Muscle layer of duodenum (tissue), 2 donors: ENCODE measurements at regions not wholly inside any gene's neighbourhood (a gene's known extent, or its start where the extent isn't known, plus 50 kb on each side); places are given as distances from the start of the nearest gene placed in this dataset.

ENCODE experiments used
- H3K27ac ChIP-seq: one replicate; pipeline ENCODE4 v1.7.0; 2013; ENCODE audit warnings: mild to moderate bottlenecking, low read length
- H3K27me3 ChIP-seq: one replicate; pipeline ENCODE4 v1.7.0; 2013; ENCODE audit warnings: low read depth, mild to moderate bottlenecking, control low read depth, low read length
- H3K36me3 ChIP-seq, 2 donors: one replicate each; pipeline ENCODE4 v1.7.0; 2013; ENCODE audit warnings: low read length in 2 of 2, control low read depth in 1 of 2, mild to moderate bottlenecking in 1 of 2; ENCODE audit not compliant: insufficient read depth in 2 of 2, control insufficient read depth in 1 of 2
- H3K4me1 ChIP-seq, 2 donors: one replicate each; pipeline ENCODE4 v1.7.0; 2013; ENCODE audit warnings: low read length in 2 of 2, mild to moderate bottlenecking in 2 of 2, control low read depth in 1 of 2, moderate library complexity in 1 of 2; ENCODE audit not compliant: insufficient read depth in 2 of 2, control insufficient read depth in 1 of 2
- H3K4me3 ChIP-seq, 2 donors: one replicate each; pipeline ENCODE4 v1.7.0; 2013; ENCODE audit warnings: low read length in 2 of 2, low read depth in 1 of 2, mild to moderate bottlenecking in 1 of 2
- H3K9me3 ChIP-seq, 2 donors: one replicate each; pipeline ENCODE4 v1.7.0; 2013; ENCODE audit warnings: low read length in 2 of 2, control low read depth in 1 of 2, mild to moderate bottlenecking in 1 of 2; ENCODE audit not compliant: control insufficient read depth in 1 of 2
- donor health status: healthy.

DNA sequence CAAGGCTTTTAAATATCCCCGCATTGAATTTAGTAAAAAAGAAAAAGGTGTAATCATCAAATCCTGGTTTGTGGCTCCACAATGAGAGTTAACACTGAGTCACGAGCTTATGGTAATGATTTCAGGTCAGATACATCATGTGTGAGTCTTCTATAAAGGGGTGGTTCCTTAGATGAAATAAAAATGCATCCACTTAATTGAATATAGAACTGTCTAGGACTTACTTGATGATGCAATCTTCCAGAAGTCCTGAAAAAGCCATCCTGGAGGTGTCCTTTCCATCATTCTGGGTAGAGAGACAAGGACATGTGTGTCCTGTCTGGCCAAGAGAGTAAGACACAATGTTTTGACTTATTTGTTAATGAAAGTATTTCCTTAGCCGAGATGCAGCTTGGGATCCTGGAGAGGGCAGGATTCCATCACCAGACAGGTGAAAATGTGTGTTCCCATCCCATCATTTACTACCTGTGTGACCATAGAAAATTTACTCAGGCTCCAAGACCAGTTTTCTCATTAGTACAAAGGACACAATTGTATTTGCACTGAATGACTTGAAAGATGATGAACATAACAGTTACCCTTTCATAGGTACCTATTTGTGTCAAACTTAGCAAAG lies 1539.8 kb upstream of the PIK3C3 start:
- H3K4me1 ChIP-seq = no peaks in the 10 kb centered on the region
- no peak overlapping the region for H3K27ac ChIP-seq
- H3K9me3 ChIP-seq = no peaks in the 10 kb centered on the region
- no peaks in the 10 kb centered on the region for H3K27me3 ChIP-seq
- H3K4me3 ChIP-seq = no peak overlapping the region
- no peaks in the 10 kb centered on the region for H3K36me3 ChIP-seq

DNA sequence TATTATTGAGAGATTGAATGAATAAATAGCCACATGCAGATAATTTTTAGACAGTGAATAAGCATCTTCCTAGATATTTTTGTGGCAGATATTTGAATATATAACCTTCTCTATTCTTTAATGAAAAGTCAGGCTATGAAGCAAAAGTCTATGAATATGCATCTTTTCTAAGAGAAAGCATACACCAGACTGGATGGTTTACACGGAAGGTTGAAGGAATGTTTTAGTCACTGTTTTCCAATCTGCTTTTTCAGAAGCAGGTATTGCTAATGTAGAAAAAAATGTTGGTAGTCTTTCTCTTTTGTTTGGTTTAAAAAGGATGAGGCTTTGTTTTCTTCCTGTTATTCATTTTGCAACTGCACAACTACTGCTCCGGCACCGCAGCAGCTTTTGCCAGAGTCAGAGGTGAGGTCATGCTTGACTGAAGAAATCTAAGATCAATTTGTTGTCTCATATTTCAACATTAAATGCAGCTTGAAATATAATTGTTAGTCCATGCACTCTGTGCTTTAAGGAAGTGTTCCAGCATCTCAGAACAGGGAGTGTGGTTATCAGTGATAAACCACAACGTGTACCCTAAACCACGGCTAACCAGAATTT lies 1540.8 kb upstream of the PIK3C3 start:
- H3K27ac ChIP-seq = no peak overlapping the region
- no peaks in the 10 kb centered on the region for H3K27me3 ChIP-seq
- no peaks in the 10 kb centered on the region for H3K36me3 ChIP-seq
- H3K9me3 ChIP-seq = no peaks in the 10 kb centered on the region
- H3K4me3 ChIP-seq = no peak overlapping the region
- H3K4me1 ChIP-seq = no peaks in the 10 kb centered on the region

DNA sequence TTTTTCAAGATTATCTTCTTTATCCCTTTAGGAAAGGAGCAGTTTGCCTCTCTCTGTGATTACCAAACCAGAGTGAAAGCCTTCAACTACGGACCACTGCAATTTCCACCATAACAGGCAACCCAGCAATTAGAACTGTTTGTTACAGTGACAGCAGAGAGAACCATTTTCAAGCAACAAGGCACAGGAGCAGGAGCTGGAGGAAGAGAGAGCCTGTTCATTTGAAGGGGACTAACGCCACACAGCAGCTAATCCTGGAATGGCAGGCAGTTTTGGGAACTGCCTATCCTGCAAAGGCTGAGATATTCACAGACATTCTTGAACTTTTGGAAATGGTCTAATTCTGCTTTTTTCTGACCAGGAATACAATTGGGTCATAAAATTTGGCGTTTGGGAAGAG lies 1541.9 kb upstream of the PIK3C3 start:
- Histone ChIP-seq H3K27me3 (no peaks in the 10 kb centered on the region), H3K9me3 (no peaks in the 10 kb centered on the region), H3K36me3 (no peaks in the 10 kb centered on the region), H3K27ac (no peak overlapping the region), H3K4me1 (no peaks in the 10 kb centered on the region), H3K4me3 (no peak overlapping the region)

DNA sequence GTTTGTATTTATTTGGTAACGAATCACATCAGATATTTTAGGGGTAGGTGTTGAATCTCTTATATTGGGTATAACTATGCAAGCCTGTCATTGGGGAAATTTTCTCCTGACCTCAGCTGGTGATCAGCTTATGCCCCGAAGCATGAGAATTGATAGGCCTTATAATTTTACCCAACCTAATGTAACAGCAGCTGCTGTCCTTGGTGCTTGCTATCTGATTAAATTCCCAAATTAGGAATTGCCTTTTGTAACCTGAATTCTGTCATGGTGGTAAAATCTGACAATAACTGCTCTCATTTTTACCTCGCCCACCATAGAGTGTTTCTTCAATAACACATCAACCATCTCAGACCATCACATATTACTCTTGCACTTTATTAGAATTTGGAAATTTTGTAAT lies 1542.6 kb upstream of the PIK3C3 start:
- Histone ChIP-seq H3K4me3 (no peak overlapping the region), H3K36me3 (no peaks in the 10 kb centered on the region), H3K27me3 (no peaks in the 10 kb centered on the region), H3K27ac (no peak overlapping the region), H3K4me1 (no peaks in the 10 kb centered on the region), H3K9me3 (no peaks in the 10 kb centered on the region)

GRCh38 chr18:40407909-40408308 lies 1547.1 kb upstream of the PIK3C3 start:
- Histone ChIP-seq H3K4me3 (no peak overlapping the region), H3K9me3 (no peaks in the 10 kb centered on the region), H3K27me3 (no peaks in the 10 kb centered on the region), H3K4me1 (no peaks in the 10 kb centered on the region), H3K27ac (no peak overlapping the region), H3K36me3 (no peaks in the 10 kb centered on the region)

GRCh38 chr18:40404284-40404683 lies 1550.8 kb upstream of the PIK3C3 start:
- no peaks in the 10 kb centered on the region for H3K27me3 ChIP-seq
- H3K4me3 ChIP-seq = no peak overlapping the region
- no peak overlapping the region for H3K27ac ChIP-seq
- no peaks in the 10 kb centered on the region for H3K4me1 ChIP-seq
- H3K36me3 ChIP-seq = no peaks in the 10 kb centered on the region
- no peaks in the 10 kb centered on the region for H3K9me3 ChIP-seq

GRCh38 chr18:40402052-40402451 lies 1553.0 kb upstream of the PIK3C3 start:
- H3K27ac ChIP-seq = no peak overlapping the region
- no peaks in the 10 kb centered on the region for H3K36me3 ChIP-seq
- no peaks in the 10 kb centered on the region for H3K27me3 ChIP-seq

GRCh38 chr18:40388121-40388520 lies 1566.9 kb upstream of the PIK3C3 start:
- no peaks in the 10 kb centered on the region for H3K4me1 ChIP-seq
- no peaks in the 10 kb centered on the region for H3K27me3 ChIP-seq
- H3K27ac ChIP-seq = no peak overlapping the region
- H3K4me3 ChIP-seq = no peak overlapping the region
- no peaks in the 10 kb centered on the region for H3K36me3 ChIP-seq
- no peaks in the 10 kb centered on the region for H3K9me3 ChIP-seq

More at GRCh38 chr18:40402052-40402451, 1553.0 kb upstream of the PIK3C3 start:
- H3K4me3 ChIP-seq = no peak overlapping the region
- H3K9me3 ChIP-seq = no peaks in the 10 kb centered on the region
- no peaks in the 10 kb centered on the region for H3K4me1 ChIP-seq

GRCh38 chr18:40387130-40387787 lies 1567.8 kb upstream of the PIK3C3 start:
- H3K27me3 ChIP-seq = no peaks in the 10 kb centered on the region
- no peak overlapping the region for H3K27ac ChIP-seq

DNA sequence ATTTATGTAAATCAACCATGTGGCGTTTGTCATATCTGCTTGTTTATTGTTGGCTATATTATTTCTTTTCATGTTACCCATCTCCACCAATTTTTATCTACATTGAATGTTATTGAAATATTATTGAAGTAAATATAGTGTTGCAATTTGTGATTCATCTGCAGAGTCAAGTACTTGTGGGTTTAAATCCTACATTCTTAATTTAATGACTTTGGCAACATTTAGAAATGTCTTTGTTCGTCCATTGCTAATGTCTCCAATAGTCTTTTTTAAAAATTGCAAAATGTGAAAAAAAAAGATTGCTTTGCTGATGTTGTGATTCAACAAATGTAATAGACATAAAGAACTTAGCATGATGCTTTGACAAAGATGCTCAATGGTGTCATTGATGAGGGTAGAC lies 1572.8 kb upstream of the PIK3C3 start:
- Histone ChIP-seq H3K9me3 (no peaks in the 10 kb centered on the region), H3K27me3 (no peaks in the 10 kb centered on the region), H3K36me3 (no peaks in the 10 kb centered on the region), H3K4me1 (no peaks in the 10 kb centered on the region), H3K27ac (no peak overlapping the region), H3K4me3 (no peak overlapping the region)

More at GRCh38 chr18:40387130-40387787, 1567.8 kb upstream of the PIK3C3 start:
- H3K4me3 ChIP-seq = no peak overlapping the region
- no peaks in the 10 kb centered on the region for H3K9me3 ChIP-seq
- H3K4me1 ChIP-seq = no peaks in the 10 kb centered on the region
- no peaks in the 10 kb centered on the region for H3K36me3 ChIP-seq

GRCh38 chr18:40380686-40381439 lies 1574.2 kb upstream of the PIK3C3 start:
- Histone ChIP-seq H3K27me3 (no peaks in the 10 kb centered on the region), H3K36me3 (no peaks in the 10 kb centered on the region), H3K27ac (no peak overlapping the region)

More at GRCh38 chr18:40380686-40381439, 1574.2 kb upstream of the PIK3C3 start:
- Histone ChIP-seq H3K4me1 (no peaks in the 10 kb centered on the region), H3K4me3 (no peak overlapping the region), H3K9me3 (no peaks in the 10 kb centered on the region)
